ENCODE measurements at regions not wholly inside any gene's neighbourhood (a gene's known extent, or its start where the extent isn't known, plus 50 kb on each side); places are given as distances from the start of the nearest gene placed in this dataset.
"Not testable (repeated sequence)": the region's sequence is repeated elsewhere in the genome, so short reads cannot be mapped to it uniquely, and the experiment has no call there.

- Mint-ChIP-seq H3K9me3 (no peaks in the 10 kb centered on the region), H3K36me3 (ENCODE audit: low read depth) (no peaks in the 10 kb centered on the region), H3K27me3 (ENCODE audit: low read depth, poor library complexity) (no peaks in the 10 kb centered on the region), H3K4me3 (no peak overlapping the region), H3K27ac (no peak overlapping the region), H3K4me1 (no peaks in the 10 kb centered on the region)
- no peak for TF ChIP-seq CTCF (IDR thresholded peaks at IDR 0.05)
- no peak for DNase-seq
Observed at GRCh38 chr1:105254906-105255305, 1505.2 kb downstream of the AMY1C start.

GRCh38 chr1:105260001-105260400 is 1510.3 kb downstream of the AMY1C start:
- Mint-ChIP-seq H3K4me1 (no peaks in the 10 kb centered on the region), H3K27me3 (ENCODE audit: low read depth, poor library complexity) (peaks cover under 1% of the 10 kb centered on the region), H3K9me3 (peaks cover 14% of the 10 kb centered on the region), H3K4me3 (no peak overlapping the region), H3K27ac (no peak overlapping the region), H3K36me3 (ENCODE audit: low read depth) (no peaks in the 10 kb centered on the region)
- DNase-seq = no peak
- no peak for TF ChIP-seq CTCF (IDR thresholded peaks at IDR 0.05)

- Mint-ChIP-seq H3K9me3 (no peaks in the 10 kb centered on the region), H3K4me1 (no peaks in the 10 kb centered on the region), H3K36me3 (ENCODE audit: low read depth) (no peaks in the 10 kb centered on the region), H3K27me3 (ENCODE audit: low read depth, poor library complexity) (no peaks in the 10 kb centered on the region), H3K27ac (no peak overlapping the region), H3K4me3 (no peak overlapping the region)
- no peak for DNase-seq
- no peak for TF ChIP-seq CTCF (IDR thresholded peaks at IDR 0.05)
Observed at GRCh38 chr1:105270966-105271365, 1521.3 kb downstream of the AMY1C start.

GRCh38 chr1:105272376-105272775 is 1522.7 kb downstream of the AMY1C start:
- not testable (repeated sequence) for H3K4me1 Mint-ChIP-seq; H3K36me3 Mint-ChIP-seq (ENCODE audit: low read depth); H3K27me3 Mint-ChIP-seq (ENCODE audit: low read depth, poor library complexity); H3K4me3 Mint-ChIP-seq; DNase-seq; H3K27ac Mint-ChIP-seq; H3K9me3 Mint-ChIP-seq

- H3K4me1 Mint-ChIP-seq = no peaks in the 10 kb centered on the region
Observed at GRCh38 chr1:105294838-105295237, 1545.1 kb downstream of the AMY1C start.

GRCh38 chr1:105310063-105310462 is 1560.4 kb downstream of the AMY1C start:
- Mint-ChIP-seq H3K27ac (no peak overlapping the region), H3K4me1 (no peaks in the 10 kb centered on the region), H3K36me3 (ENCODE audit: low read depth) (no peaks in the 10 kb centered on the region), H3K4me3 (no peak overlapping the region), H3K9me3 (no peaks in the 10 kb centered on the region), H3K27me3 (ENCODE audit: low read depth, poor library complexity) (no peaks in the 10 kb centered on the region)
- TF ChIP-seq CTCF (IDR thresholded peaks at IDR 0.05) = no peak
- DNase-seq = no peak

More at GRCh38 chr1:105294838-105295237, 1545.1 kb downstream of the AMY1C start:
- no peak overlapping the region for H3K27ac Mint-ChIP-seq
- peaks cover 9% of the 10 kb centered on the region for H3K9me3 Mint-ChIP-seq
- no peak overlapping the region for H3K4me3 Mint-ChIP-seq
- H3K27me3 Mint-ChIP-seq (ENCODE audit: low read depth, poor library complexity) = no peaks in the 10 kb centered on the region
- H3K36me3 Mint-ChIP-seq (ENCODE audit: low read depth) = no peaks in the 10 kb centered on the region
- DNase-seq = no peak
- TF ChIP-seq CTCF (IDR thresholded peaks at IDR 0.05) = no peak

Data from nephron progenitor cell (in vitro differentiated cells).